ENCODE measurements at regions not wholly inside any gene's neighbourhood (a gene's known extent, or its start where the extent isn't known, plus 50 kb on each side); places are given as distances from the start of the nearest gene placed in this dataset.

GRCh38 chr2:149715005-149715592, 127.5 kb upstream of the MMADHC start:
- TF ChIP-seq ZNF274 (IDR thresholded peaks at IDR 0.05; ENCODE audit: low read depth, low read length), result no peak
- TF ChIP-seq YY1 (IDR thresholded peaks at IDR 0.05; ENCODE audit: insufficient read depth, insufficient read length), result no peak
